ENCODE measurements at regions not wholly inside any gene's neighbourhood (a gene's known extent, or its start where the extent isn't known, plus 50 kb on each side); places are given as distances from the start of the nearest gene placed in this dataset.

GRCh38 chr12:127450826-127451225, 816.1 kb upstream of the TMEM132C start:
- DNase-seq (ENCODE audit: low read depth in 1 of 2, low spot score in 1 of 2), result no peak
- Histone ChIP-seq H3K27me3 (ENCODE audit: insufficient read depth, poor library complexity, severe bottlenecking) (no peaks in the 10 kb centered on the region), H3K27ac (replicated peaks) (no peak overlapping the region), H3K4me3 (replicated peaks; ENCODE audit: insufficient read depth, low read length) (no peak overlapping the region)
- TF ChIP-seq REST (IDR thresholded peaks at IDR 0.05; ENCODE audit: insufficient replicate concordance, low read depth), result no peak
- TF ChIP-seq POLR2AphosphoS5 (IDR thresholded peaks at IDR 0.05; ENCODE audit: low read depth), result no peak
- no peak for TF ChIP-seq CTCF (IDR thresholded peaks at IDR 0.05; ENCODE audit: insufficient read depth, low read length)
- TF ChIP-seq GABPA (IDR thresholded peaks at IDR 0.05; ENCODE audit: low read depth), result no peak
- no peak for TF ChIP-seq SPI1 (IDR thresholded peaks at IDR 0.05; ENCODE audit: borderline replicate concordance, low read depth)

GRCh38 chr12:127455347-127456265, 811.4 kb upstream of the TMEM132C start:
- Histone ChIP-seq H3K27ac (replicated peaks) (no peak overlapping the region), H3K27me3 (ENCODE audit: insufficient read depth, poor library complexity, severe bottlenecking) (no peaks in the 10 kb centered on the region), H3K4me3 (replicated peaks; ENCODE audit: insufficient read depth, low read length) (no peak overlapping the region)
- no peak for DNase-seq (ENCODE audit: low read depth in 1 of 2, low spot score in 1 of 2)
- TF ChIP-seq POLR2AphosphoS5 (IDR thresholded peaks at IDR 0.05; ENCODE audit: low read depth), result no peak
- TF ChIP-seq SPI1 (IDR thresholded peaks at IDR 0.05; ENCODE audit: borderline replicate concordance, low read depth), result no peak
- no peak for TF ChIP-seq CTCF (IDR thresholded peaks at IDR 0.05; ENCODE audit: insufficient read depth, low read length)
- TF ChIP-seq REST (IDR thresholded peaks at IDR 0.05; ENCODE audit: insufficient replicate concordance, low read depth), result no peak
- TF ChIP-seq GABPA (IDR thresholded peaks at IDR 0.05; ENCODE audit: low read depth), result no peak

- DNase-seq (ENCODE audit: low read depth in 1 of 2, low spot score in 1 of 2), result no peak
- TF ChIP-seq REST (IDR thresholded peaks at IDR 0.05; ENCODE audit: insufficient replicate concordance, low read depth) (no peak), GABPA (IDR thresholded peaks at IDR 0.05; ENCODE audit: low read depth) (no peak), SPI1 (IDR thresholded peaks at IDR 0.05; ENCODE audit: borderline replicate concordance, low read depth) (no peak), POLR2AphosphoS5 (IDR thresholded peaks at IDR 0.05; ENCODE audit: low read depth) (no peak), CTCF (IDR thresholded peaks at IDR 0.05; ENCODE audit: insufficient read depth, low read length) (no peak)
- no peaks in the 10 kb centered on the region for H3K27me3 ChIP-seq (ENCODE audit: insufficient read depth, poor library complexity, severe bottlenecking)
- no peak overlapping the region for H3K27ac ChIP-seq (replicated peaks)
- H3K4me3 ChIP-seq (replicated peaks; ENCODE audit: insufficient read depth, low read length), result no peak overlapping the region
Observed at GRCh38 chr12:127457726-127458125, 809.2 kb upstream of the TMEM132C start.

Measured in HL-60 (cell line).